HG02678 (cell line): ENCODE measurements at regions not wholly inside any gene's neighbourhood (a gene's known extent, or its start where the extent isn't known, plus 50 kb on each side); places are given as distances from the start of the nearest gene placed in this dataset.

Experiments used
- ATAC-seq: cut with Tn5 transposase; IDR thresholded peaks from one replicate; pipeline ENCODE4 v1.9.1; 2021; ENCODE audit warnings: mild to moderate bottlenecking, moderate library complexity; ENCODE audit not compliant: unreplicated experiment

- ATAC-seq, result no peak
These were observed 71.2 kb upstream of the WNT11 start for GRCh38 chr11:76277298-76278175.

- no peak for ATAC-seq
These were observed 70.5 kb upstream of the WNT11 start for GRCh38 chr11:76276781-76277155.

GRCh38 chr11:76276046-76276780 is 69.9 kb upstream of the WNT11 start:
- ATAC-seq, result no peak

GRCh38 chr11:76275446-76275845 is 69.1 kb upstream of the WNT11 start:
- ATAC-seq, result no peak

GRCh38 chr11:76271068-76271467 is 64.8 kb upstream of the WNT11 start:
- ATAC-seq, result no peak

GRCh38 chr11:76270389-76270788 is 64.1 kb upstream of the WNT11 start:
- ATAC-seq, result no peak

- no peak for ATAC-seq
These were observed 63.5 kb upstream of the WNT11 start for GRCh38 chr11:76269661-76270261.

GRCh38 chr11:76269247-76269646 is 62.9 kb upstream of the WNT11 start:
- no peak for ATAC-seq

GRCh38 chr11:76268498-76268897 is 62.2 kb upstream of the WNT11 start:
- ATAC-seq, result no peak

- ATAC-seq, result no peak
These were observed 61.3 kb upstream of the WNT11 start for GRCh38 chr11:76267556-76267955.

GRCh38 chr11:76266286-76267100 is 60.2 kb upstream of the WNT11 start:
- no peak for ATAC-seq

- no peak for ATAC-seq
These were observed 59.5 kb upstream of the WNT11 start for GRCh38 chr11:76265771-76266241.

GRCh38 chr11:76263657-76264056 is 57.4 kb upstream of the WNT11 start:
- ATAC-seq, result no peak

- ATAC-seq, result no peak
These were observed 56.9 kb upstream of the WNT11 start for GRCh38 chr11:76263166-76263565.

GRCh38 chr11:76260296-76260925 is 54.1 kb upstream of the WNT11 start:
- ATAC-seq, result no peak

- ATAC-seq, result no peak
These were observed 53.1 kb upstream of the WNT11 start for GRCh38 chr11:76259299-76259908.

GRCh38 chr11:76257074-76257719 is 50.9 kb upstream of the WNT11 start:
- no peak for ATAC-seq

- no peak for ATAC-seq
These were observed 50.1 kb upstream of the WNT11 start for GRCh38 chr11:76256448-76256847.
